NCI-H1417 treated with DMSO at 0.1 percent for 48 hours (cell line): ENCODE measurements at regions not wholly inside any gene's neighbourhood (a gene's known extent, or its start where the extent isn't known, plus 50 kb on each side); places are given as distances from the start of the nearest gene placed in this dataset.

Source experiments
- DNase-seq: peaks from one replicate; lab custom pipeline; 2025; lab: John Stamatoyannopoulos, UW

DNA sequence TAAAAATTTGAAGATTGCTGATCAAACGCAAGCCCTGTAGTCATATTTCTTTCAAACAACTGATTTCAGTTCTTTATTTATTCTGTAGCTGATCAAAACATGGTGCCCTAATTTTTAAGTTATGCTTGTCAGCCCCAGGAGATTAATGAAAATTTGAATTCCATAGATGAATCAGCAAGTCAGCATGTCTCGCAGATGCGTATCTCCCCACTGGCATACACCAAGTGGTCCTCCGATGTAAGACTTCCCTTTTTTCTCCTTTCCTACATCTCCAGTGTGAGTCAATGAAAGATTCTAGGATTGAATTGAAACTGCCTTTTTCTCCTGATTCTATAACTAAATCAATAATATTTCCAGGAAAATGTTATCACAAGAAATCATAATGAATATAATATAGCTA, 539.6 kb upstream of the NOX3 start:
- no peak for DNase-seq

DNA sequence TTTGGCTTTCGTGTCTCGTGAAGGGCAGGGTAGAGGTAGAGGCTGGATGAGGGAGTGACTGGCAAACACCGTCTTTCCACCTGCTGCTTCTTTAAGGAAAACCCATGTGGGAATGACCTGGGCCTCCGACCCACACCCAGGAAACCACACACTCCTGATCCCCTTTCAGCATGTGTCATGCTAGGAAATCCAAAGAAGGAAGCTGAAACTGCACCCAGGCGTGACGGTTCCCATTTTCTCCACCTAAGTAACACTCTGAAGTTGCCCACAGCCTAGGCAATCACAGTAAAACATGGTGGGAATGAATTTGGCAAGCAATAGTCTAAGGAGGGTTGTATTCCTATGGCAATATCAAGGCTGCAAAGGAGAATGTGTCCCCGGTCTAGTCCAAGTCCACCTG, 538.4 kb upstream of the NOX3 start:
- DNase-seq = no peak

DNA sequence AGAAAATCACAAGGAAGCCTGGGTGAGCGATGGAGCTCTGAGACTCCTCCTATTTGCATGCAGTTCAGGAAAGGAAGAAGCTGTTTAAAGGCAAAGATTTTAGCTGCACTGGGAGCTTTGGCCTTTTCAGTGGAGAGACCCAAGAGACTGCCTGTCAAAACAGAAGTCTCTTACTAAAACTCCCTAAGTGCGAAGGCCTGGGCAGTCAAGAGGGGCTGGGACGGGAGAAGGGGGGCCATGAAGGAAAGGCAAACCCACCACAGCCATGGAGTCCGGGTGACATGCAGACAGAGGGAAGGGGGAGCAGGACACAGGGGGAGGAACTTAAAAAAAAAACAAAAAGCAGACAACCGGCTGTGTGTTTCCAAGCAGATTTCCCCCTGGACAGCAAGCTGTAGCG, 537.6 kb upstream of the NOX3 start:
- DNase-seq = no peak

DNA sequence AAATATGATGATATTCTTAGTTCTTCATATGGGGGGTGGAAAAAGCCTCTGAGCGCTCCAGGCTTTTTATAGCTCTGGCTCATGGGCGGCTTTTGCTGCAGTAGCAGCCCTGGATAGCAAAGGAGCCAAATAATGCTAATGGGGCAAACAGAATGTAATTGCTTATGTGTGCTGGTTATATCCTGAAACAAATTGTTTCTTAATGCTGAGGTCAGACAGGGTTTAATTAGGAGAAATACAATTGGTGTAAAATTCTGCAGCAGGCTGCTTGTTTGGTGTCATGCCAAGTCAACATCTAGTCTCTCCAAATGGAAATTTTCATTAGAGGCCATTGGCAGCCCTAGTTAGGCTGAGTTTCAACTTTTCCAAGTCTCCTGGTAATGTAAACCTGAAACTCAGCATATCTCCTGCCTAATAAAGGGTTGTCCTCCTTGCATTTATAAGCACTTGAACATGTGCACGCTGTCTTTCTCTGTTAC, 530.1 kb upstream of the NOX3 start:
- no peak for DNase-seq

DNA sequence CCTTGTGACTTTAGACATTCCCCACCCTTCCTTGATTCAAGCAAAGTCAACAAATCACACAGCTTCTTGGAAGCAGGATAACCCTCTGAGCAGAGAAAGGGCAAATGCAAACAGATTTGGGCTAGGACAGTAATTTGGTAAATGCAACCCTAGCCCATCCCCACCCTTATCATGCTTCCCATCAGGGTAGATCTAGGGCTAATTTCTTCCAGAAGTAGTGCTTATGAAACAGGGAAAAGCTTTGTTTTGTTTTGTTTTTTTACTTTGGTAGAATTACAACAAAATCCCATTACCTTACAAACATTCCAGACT, 525.1 kb upstream of the NOX3 start:
- DNase-seq = no peak

DNA sequence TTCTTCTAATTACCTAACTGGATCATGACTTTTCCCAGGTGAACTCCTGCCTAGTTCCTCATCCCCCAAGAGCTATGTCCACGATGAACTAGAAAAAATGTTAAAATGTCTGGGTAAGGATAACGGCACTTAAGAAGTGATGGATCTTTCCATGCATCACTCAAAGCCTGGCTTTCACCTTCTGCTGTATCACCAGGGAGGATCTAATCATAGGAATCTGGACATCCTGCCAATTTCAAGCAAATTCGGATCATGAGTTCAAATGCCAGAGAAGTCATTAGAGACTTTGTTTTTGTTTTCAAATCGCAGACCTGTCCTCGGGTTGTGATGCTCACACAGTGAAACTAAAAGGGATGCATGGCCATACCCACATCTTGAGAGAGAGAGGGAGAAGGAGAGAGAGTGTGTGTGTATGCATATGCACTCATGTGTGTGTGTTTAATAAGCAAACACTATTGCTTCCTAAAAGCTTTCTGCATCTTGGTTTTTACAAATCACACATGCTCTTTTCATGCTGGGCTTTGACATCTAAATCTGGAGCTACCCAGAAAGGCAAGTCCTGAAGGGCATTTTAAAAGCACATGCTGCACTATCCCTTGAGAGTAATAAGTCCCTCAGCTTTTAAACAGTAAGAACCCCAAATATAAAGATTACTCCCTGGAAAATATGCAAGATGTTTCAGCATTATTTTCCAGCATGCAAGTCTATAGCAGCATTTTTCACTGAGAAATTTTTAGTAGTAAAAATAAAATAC, 524.6 kb upstream of the NOX3 start:
- DNase-seq = no peak

DNA sequence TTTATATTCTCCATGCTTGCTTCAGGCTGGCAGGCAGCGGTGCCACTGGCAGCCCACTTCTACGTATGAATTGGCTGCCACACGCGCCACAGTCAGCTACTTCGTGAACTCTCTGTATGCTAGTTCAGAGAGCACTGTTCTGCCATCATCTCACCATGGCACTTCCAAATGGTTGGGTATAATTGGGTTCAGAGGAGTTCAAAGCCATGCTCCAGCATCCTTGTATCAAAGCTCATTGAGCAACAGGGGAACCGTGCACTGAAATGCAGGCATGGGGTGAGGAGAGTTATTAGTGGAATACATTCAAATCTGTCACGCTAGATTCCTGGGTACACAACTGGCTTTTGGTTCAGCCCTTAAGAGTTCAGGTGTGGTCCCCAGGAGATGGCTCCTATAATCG, 519.9 kb upstream of the NOX3 start:
- no peak for DNase-seq

DNA sequence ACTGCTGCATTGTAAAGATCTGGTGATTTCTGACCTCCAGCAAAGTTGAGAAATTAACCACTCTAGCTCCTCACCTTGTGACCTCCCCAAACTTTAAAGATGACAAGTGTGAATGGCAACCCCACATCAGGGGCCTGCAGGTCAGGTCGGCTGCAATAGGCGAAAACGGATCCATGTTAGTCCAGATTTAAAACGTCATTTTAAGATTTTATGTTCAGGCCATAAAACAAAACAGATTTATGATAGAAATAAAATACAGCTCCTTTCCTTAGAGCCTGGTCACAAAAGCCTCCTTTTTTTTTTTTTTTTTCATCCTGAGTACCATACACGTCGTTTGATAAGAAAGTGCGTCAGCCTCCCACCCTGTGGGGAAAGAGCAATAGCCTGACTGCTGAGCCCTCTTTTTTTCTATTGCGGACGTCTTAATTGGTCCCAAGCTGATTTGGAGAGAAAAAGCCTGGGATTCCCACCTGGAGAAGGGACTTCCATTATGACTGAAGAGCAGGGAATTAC, 519.2 kb upstream of the NOX3 start:
- no peak for DNase-seq

DNA sequence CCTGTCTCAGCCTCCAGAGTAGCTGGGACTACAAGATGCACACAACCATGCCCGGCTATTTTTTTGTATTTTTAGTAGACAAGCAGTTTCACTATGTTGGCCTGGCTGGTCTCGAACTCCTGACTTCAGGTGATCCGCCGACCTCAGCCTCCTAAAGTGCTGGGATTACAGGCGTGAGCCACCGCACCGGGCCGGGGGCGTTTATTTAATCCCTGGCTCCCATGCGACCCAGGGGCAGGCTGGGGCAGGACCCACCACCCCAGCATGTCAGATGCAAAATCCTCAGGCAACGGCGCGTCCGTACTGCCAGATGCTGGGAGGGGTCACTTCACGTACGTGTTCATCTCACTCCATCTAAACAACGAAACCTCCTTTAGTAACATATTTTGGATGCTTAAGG, 518.7 kb upstream of the NOX3 start:
- DNase-seq = no peak

DNA sequence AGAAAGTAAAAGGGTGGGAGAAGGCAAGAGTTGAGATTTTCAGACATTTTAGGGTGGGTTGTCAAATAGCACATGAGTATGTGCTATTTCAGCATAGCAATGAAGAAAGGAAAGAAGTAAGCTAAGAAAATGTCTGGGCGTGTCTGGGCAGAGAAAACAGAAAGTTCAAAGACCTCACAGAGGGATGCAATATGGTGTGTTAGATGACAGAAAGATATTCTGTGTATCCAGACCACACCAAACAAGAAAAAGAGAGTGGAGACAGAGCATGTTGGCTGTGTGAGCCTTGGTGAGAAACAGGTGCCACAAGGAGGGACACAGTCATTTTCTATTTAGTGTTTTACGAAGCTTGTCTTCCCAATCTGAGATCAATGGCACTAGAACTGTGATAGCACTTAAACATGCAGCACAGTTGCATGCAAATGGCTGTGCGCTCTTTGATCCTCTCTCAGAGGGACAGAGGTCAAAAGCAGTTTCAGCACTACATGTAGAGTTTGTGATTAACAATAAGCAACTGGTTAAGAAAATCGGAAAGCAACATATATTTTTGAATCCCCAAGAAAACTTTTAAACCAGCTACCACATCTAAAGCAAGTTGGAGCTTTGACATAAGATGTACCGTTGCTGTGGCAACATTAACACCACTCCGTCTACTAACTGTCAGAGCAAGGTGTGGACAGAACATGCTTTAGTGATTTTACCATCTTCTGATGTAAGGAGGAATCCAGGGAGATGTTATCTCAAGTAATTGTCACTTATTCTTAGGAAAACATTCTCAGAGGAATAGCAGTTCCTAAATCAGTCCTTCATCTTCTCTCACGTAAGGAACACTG, 515.5 kb upstream of the NOX3 start:
- DNase-seq = no peak

DNA sequence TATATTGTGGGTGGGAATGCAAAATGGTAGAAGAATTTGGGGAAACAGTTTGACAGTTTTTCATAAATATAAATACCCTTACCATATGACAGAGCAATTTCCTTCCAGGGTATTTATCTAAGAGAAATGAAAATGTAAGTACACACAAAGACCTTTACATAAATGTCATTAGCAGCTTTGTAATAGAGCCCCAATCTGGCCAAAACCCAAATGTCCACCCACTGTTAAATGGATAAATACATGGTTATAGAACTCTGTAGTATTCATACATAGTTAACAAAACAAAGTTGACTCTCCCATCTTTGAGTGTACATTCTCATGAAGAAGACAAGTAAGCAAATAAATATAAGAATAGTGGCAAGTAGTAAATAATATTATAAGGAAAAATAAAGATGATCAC, 514.8 kb upstream of the NOX3 start:
- no peak for DNase-seq

DNA sequence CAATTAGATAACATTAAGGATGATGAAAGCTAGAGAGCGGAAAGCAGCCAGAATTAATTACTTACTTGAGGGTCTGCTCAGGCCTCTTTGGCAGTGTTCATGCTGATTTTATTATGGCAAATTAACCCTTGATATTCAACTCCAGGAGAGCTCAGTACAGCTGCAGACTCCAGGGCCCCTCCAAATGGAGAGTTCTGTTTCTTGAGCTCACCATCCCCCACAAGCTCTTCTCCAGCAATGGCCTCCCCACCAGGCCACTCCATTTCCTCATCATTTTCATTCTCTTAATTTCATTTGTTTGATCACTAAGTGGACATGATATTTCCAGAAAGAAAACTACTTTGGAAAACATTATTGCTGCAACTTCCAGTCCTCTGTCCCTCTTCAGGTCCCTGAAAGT, 513.3 kb upstream of the NOX3 start:
- no peak for DNase-seq

DNA sequence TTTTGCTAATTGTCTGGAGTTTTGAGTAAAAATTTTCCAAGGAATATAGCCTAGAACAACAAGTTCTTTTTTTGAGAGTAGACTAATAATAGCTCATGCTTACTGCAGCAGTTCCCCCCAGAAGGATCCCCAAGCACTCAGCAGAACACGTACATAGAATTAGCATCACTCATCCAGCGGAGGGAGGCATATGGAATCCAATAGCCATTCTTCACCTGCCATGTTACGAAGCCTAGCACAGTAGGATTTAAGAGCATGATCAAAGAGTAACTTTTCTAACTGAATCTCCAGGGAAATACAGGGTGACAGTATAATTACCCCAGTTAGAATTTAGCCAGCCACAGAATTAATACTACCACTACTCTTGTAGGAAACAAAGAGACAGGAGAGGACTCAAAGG, 511.7 kb upstream of the NOX3 start:
- no peak for DNase-seq

DNA sequence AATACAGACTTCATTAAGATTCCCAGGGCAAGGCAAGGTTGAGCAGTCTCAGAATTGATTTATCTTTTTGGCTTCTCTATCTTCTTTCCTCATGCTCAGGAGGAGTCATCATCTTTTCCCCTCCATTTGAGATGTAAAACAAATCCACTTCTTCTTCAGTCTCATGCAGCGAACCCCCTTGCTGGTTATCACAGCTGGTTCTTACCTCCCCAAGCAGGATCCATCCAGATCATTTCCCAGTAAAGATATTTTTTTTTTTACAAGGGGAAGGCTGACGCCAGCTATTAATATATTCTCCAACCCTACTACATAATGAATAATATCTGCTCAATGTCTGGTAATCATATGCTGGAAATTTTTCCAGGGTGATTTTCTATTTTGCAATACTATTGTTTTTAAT, 508.9 kb upstream of the NOX3 start:
- no peak for DNase-seq

DNA sequence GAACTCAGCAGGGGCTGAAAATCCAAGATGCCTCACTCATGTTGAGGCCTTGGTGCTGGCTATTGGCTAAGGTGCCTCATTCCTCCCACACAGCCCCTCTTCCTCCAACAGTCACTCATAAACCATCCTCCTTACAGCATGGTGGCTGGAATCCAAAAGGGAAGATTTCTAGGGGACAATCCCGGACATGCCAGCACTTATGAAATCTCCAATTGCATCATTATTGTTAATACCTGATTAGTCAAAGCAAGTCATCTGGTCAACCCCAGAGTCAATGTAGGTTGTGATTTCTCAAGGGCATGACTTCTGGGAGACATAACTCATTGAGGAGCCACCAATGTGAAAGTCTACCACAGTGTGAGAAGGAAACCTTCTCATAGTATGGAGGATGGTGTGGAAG, 506.6 kb upstream of the NOX3 start:
- DNase-seq = no peak

DNA sequence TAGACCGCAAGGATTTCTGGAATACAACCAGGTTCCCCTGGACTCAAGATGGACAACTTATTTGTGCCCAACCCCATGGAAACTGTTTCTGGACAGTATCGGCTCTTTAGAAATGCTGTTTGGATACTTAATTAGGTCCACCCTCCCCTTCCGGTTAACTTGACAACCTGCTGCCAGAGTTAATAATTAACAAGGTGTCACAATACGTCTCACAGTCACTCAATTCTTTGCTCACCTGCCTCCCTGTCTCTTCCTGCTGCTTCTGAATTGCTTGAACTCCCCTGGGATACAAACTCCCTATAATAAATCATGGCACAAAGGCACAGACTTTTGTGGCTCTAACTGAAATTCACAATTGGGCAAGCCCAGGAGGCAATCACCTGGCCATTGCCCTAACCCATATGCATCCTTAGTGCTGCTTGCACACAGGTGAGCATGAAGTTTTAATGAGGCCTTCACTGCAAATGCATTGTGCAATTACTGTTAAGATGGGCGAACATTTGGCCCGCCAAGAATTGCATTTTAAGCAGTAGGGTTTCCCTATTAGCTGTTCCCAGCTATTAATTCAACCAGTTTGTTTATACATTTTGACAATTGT, 504.4 kb upstream of the NOX3 start:
- DNase-seq = peak; percentile 99

DNA sequence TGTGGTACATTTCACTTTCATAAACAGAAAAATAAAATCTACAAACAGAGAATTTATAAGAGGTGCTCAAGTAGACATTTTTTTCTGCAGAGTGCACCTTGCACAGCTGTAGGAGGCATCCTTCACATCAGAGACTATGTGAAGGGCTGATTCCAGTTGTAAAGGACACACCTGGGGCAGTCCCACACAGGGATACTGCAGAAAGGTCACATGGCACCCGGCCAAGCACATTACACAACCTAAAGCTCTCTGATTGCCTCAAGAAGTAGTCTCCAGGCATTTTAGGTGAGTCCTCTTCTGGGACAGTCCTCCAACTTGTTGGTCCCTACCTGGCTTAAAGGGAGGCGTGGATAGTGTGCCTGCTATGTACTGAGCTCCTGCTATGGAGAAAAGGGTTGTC, 502.9 kb upstream of the NOX3 start:
- no peak for DNase-seq

DNA sequence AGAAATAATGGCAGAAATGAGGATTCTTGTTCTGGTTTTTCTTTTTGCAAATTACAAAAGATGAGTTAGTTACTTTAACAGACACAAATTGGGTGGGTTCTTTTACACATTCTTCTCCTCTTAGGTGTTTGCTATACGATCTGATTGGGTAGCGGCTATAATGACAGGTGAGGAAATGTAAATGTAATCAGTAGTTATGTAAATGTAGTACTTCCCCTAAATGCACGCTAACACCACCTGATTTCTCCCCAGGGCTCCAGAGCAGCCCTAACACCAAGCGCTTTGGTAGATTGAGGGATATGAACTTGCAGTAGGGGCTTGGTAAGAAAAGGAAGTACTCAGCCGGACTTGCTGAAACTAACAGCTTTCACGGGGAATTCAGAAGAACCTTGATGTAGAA, 499.4 kb upstream of the NOX3 start:
- no peak for DNase-seq

DNA sequence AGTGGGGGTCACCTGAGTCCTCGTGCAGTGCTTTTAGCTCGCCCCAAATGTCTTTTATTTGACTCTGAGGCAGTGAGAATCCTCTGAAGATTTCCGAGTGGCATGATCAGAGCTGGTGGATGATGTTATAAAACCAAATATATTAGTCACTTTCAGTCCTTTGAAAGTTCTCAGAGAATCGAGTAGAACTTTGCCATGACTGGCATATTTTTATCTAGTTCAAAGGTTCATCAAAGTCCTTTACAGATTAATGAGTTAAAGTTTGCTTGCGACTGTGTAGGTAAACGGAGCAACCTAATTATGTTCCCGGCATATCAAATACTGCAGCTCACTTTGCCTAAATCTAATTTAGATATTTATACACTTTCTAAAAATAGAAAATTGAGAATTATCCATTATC, 498.5 kb upstream of the NOX3 start:
- DNase-seq = no peak

DNA sequence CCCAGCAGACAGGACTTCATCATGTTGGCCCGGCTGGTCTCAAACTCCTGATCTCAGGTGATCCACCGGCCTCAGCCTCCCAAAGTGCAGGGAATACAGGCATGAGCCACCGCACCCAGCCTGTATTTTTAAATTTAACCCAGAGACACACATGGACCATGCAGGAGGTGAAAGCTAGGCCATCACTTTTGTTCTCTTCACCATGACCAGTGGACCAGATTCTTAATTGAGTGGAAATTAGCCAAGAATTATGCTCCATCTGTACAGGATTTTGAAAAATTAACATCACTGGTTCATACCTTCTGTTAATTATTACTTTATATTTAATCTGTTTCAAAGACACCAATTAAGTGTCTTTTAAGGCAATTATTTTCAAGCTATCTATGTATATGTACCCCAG, 493.6 kb upstream of the NOX3 start:
- no peak for DNase-seq

DNA sequence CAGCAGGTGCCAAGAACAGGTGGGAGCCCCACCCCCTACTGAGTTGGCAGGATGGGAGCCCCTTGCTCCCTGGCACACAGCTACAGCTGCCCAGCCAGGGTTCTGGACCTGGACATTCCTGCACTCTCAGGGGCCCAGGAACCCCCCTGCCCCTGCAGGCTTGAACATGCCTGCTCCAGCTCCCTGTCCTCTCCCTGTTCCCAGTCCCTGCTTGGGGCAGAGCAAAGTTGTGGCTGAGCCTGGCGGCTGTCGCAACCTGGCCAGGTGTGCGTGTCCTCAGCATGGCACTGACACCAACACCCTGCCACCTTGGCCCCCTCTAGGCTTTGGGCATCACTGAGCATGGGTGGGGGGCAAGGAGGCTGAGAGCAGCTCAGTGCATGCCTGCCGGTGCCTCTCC, 491.2 kb upstream of the NOX3 start:
- no peak for DNase-seq

DNA sequence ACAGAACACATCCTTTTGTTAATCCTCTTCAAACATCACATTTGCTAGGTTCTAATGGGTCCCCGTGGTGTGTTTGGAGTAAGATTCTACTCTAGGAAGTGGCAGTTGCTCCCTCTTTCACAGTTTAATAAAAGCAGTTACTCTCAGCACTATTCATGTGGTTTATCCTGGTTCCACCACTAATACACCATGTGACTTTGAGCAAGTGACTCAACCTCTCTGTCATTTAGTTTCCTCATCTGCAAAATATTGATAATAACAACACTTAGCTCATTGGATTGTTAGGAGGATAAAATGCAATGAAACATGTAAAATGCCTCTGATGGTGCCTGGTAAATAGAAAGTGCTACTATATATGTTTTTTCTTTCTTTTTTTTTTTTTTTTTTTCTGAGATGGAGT, 488.0 kb upstream of the NOX3 start:
- DNase-seq = no peak

DNA sequence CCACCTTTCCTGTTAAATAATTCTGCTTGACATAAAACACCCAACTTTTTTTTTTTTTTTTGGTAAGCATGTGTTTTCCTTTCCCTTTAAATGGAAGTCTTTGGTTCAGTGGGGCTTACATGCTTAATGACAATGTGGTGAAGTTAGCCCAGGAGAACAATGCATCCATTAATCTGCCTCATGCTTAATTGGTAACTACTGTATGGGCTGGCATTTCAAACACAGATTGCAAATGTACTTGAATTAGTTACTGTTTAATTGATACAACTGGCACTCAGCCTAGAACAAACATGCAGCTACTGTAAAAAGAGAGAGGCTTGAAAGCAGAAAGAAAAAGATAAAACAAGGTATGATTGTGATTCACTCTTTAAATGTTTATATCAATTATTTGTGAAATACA, 483.6 kb upstream of the NOX3 start:
- DNase-seq = peak; percentile 57
